HuH-7 (cell line): ENCODE measurements at regions not wholly inside any gene's neighbourhood (a gene's known extent, or its start where the extent isn't known, plus 50 kb on each side); places are given as distances from the start of the nearest gene placed in this dataset.

ENCODE experiments used
- DNase-seq: peaks from one replicate; pipeline ENCODE4 v3.0.0; 2011; ENCODE audit warnings: low spot score

DNA sequence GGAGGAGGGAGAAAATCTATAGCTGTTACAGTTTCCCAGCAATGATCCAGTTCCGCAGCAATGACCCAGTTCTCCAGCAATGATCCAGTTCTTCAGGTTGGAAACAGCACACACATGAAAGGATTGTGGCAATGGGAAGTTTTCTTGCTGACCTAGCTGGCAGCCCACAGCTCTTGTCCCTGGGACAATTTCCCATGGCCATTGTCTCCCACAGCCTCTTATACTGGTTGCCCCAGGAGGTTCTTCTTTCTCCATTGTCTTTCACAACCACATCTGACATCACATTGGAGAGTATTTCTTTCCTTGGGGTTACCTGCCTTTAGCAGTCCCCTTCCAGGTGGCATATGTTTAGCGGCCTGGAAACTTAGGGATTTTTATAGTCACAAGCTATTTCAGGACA is 209.8 kb upstream of the PLEKHG7 start:
- DNase-seq, result no peak

DNA sequence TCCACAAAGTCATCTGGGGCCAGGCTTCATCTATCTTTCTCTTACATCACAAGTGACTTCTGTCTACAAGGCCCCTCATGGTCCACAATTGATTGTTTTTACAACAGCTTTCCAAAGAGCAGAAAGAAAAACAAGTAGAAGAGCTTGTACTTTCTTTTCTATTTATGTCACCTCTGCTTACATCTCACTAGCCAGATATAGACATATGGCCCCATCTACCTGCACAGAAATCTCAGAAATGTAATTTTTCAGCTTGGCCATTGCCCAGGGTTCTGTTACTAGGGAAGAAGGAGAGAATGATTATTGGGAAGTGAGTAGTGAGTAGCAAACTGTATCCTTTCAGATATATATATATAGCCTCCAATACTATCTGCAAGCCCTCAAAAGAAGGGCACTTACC is 210.5 kb upstream of the PLEKHG7 start:
- DNase-seq, result no peak

DNA sequence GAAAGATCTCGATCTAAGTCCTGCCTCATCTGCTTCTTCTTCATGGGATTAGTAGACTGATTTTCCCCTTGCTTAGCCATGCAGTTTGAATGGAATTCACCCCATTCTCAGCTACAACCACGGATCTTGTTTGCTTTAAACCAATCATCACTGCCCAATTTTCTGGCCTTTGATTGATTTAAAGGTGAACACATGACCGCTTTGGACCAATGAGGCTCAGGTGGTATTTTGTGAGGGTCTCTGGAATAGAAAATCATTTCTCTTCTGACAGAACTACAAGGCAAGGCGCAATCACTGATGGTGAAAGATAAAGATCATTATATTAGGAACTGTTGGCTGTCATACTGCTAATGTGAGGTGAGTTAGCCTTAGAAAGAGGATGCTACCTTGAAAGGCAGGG is 213.0 kb upstream of the PLEKHG7 start:
- no peak for DNase-seq

DNA sequence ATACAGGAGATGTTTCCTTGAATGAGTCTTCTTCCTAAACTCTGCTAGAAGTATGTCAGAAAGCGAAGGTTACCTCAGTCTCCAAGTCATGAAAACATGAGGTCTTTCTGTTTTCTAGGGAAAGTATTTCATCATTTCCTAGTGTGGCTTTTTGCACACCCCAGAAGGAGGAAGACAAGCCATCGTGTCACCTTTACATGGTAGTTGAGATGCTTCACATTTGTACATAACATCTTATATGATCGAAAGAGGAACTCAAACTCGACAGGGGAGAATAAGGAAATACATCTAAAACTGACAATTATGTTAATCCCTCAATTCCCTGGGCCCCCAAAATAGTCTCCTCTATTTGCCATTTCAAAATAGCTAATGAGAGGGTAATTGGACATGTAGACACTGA is 214.1 kb upstream of the PLEKHG7 start:
- DNase-seq, result no peak

DNA sequence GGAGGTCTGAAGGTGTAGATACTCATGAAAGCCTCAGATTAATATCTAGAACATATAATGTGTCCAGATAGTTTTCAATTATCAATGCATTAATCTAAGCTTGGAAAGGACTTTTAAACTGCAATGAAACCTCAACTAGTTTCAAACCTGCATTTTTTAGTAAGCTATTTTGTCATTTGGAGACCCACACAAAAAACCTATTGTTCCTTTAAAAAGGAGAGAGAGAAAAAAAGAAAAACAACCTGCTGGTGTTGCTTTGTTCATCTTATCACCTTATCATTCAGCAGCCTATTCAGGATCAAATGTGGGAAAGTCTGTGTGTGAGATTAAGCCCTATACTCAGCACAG is 215.7 kb upstream of the PLEKHG7 start:
- no peak for DNase-seq

DNA sequence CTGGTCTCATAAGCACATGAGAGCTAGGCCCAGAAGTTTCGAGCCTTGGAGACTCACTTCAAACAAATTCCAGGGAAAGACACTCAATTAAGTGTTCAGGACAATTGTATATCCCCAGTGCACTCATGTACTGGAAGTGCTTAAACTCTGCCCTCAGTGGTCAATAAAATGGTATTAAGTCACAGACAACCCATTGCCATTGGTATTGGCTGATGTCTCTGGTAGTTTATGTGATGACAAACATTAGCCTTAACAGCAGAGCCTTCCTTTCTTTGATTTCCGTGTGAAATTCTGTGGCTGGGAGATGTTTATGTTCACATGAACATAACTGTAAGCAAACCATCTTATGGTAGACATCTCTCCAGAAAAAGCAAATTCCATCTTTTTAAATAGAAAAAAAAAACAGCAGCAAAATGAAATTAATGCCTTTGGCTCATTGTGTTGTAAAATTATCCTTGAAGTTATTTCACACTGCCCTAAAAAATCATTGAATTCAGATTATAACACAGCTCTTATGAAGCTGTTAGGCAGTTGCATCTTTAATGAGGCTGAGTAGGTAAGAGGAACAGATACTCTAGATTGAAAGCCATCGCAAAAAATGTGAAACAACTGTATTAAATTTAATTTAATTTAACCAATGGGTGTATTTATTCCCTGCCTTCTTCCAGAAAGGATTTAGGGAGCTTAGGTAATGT is 216.2 kb upstream of the PLEKHG7 start:
- DNase-seq, result no peak

DNA sequence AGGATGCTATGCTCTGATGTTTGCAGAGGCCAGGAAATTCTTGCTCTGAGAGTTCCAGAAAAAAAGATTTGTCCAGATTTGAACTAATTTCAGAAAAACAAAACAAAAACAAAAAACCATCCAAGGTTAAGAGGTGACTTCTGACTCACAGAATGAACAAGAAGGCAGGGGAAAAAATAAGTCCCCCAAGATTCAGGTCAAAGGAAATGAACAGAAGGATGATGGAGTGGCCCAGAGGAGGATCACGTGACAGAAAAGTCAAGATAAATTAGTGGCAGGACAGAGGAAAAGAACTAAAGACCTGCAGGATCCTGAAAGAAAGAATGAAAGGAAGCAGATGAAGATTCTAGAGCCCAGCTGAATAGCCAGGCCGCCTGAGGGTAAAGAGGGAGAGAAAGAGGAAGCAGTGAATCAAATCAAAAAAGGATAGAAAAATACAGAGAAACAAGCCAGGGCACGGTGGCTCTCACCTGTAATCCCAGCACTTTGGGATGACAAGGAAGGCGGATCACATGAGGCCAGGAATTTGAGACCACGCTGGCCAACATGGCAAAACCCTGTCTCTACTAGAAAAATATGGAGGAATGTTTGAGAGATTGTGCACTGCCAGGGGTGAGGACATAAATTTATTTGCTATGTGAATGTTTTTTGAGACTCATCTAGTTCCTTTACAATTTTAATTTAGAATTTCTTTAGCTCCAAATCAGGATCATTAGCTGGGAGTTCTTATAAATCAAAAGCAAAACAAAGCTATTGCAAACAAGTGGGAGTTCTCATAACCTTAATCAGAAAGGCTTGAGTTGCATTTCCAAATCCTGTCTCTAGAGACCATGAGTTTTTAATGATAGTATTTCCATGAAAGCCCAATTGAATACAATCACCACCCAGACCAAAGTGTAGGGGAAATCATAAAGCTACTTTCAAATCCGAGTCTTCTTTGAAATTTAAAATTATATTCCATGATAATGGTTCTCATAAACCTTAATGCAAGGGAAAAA is 217.1 kb upstream of the PLEKHG7 start:
- no peak for DNase-seq

DNA sequence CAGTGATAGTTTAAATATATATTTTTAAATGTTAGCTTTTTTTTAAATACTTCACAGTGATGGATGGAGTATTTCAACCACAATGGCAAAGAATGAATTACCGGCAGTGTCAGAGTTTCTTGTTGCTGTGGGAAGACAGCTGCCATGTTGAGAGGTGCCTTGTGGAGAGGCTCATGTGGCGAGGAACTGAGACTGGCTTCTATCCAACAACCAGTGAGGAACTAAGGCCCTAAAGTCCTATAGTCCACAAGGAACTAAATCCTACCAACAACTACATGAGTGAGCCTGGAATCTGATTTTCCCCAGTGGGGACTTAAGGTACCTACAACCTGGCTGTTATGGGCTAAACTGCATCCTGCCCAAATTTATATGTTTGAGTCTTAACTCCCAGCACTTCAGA is 220.2 kb upstream of the PLEKHG7 start:
- no peak for DNase-seq

DNA sequence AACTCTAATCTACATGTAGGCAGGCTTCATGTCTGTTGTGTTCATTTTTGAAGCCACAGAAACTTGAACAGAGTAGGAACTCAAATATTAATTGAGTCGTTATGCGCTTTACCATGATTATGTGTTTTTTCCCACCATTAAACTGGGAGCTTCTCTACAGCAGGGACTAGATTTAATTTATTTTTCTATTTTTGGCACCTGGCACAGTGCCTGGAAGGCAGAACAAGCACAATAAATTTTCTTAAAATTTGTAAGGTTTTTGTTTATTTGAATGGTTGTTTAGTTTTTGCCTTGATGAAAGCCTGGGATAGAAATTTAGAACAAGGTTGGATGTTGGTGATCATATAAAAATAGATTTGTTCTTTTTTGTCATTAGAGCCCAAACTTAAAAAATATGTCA is 221.7 kb upstream of the PLEKHG7 start:
- no peak for DNase-seq

DNA sequence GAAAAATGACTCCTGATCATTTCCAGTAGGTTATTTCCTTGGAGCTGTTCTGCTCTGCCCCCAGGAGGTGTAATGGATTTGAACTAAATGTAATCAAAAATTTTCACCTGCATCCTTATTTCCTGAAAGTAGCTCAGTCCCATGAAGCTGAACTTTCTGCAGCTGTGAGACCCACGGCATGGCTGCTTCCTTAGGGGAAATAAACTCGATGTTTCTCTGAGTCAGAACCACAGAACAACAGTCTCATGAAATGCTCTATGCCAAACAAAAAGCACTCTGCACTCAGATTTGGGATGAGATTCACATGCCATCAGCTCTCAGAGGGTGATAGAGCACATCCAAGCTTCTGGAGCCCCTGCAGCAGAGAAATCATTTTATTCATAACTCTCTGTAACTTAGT is 224.1 kb upstream of the PLEKHG7 start:
- no peak for DNase-seq

DNA sequence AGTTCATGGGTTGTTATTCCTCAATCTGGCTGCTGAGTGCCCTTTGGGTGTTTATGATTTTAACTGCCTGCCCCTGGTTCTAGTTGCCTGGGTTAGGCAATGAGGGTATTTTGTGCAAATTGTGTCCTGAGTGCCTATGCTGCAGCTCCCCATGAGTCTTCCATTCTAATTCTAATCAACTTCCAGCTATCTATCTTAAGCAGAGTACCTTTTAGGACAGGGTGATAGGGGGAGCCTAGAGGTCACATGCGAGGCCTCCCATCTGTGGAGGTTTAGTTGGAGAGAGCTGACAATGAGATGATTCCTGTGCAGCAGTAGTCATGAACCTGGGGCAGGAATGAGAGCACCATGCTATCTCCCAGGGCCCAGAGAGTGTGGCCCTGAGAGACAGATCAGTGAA is 225.9 kb upstream of the PLEKHG7 start:
- no peak for DNase-seq

DNA sequence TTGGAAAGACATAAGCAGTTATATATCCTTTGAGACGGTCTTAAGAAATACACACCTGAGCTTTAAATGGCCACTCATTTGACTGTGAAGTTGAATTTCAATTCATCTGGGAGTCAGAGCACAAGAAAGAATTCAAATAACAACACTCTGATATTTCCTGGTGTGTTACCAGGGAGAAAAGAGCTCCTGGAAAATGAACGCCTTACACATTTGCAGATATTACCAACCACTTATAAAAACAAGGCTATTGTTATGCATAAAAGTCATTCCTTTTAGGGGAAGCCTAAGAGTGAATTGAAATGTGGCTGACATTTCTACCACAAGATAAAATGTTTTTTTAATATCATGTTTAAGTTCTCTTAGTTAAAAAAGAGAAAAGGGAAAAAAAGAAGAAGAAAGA is 229.2 kb upstream of the PLEKHG7 start:
- DNase-seq, result no peak

DNA sequence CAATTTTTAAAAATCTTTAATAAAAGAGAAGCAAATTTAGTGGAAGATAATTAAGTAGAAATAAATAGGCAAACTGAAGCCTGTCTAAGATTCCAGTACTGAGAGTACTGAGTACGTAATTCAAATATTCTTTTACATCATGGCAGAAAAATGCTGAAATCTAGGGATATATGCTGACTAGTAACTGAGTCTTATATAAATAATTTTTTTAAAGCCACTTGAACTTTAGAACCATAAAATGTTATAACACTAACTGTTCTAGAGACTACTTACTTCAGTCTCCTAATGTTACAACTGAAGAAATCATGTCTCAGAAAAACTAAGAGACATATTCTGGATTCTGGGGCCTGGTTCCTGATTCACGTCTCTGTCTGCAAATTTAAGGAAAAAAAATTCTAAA is 230.6 kb upstream of the PLEKHG7 start:
- no peak for DNase-seq

DNA sequence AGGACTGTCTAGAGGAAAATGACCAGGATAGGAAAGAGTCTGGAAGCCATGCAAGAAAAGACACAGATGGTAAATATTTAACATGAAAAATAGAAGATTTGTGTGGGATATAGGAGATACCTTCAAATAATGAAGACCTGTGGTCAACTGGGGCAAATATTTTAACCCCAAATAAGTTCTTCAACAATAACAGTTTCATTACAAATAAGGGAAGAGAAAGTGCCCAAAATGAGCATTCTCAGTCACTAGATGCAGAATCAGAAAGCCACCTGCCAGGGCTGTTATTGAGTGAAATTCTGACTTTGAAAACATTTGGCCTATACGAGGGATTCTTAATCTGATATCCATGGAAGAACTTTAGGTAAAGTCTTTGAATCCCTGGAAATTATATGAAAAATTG is 231.2 kb upstream of the PLEKHG7 start:
- no peak for DNase-seq

DNA sequence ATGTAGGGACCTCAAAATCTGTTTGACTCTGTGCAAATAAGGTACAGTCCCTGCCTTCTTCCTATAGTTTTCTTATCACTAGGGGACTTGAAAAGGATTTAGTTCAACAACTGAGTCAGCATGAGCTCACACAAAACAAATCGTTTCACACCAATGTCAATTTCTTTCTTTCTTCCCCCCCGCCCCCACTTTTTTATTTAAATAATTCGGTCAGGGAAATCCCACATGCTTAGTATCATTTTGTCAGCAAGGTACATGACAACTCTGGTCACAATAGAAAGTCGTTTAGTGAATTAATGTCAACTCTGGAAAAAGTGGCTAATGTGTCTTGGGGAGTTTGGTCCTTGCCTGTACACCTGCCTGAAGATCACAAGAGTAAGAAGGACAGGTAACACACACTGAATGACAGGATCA is 232.2 kb upstream of the PLEKHG7 start:
- DNase-seq, result no peak

DNA sequence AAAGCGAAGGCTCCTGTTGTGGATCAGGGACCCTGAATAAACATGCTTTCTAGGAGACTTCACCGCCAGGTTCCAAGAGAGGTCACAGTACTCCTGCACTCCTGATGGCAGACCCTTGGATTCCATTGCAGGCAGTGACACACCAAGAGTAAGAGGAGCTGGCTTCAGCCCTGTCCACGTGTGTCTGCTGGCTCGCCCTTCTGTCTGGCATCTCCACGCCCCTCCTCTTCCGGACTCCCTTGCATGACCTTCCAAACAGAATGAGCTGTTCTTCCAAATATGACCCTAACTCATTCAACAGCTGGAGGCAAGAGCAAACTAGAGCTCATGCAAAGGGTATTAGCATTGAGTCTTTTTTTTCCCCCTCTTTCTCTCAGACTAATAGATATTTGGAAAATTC is 233.0 kb upstream of the PLEKHG7 start:
- DNase-seq, result no peak

DNA sequence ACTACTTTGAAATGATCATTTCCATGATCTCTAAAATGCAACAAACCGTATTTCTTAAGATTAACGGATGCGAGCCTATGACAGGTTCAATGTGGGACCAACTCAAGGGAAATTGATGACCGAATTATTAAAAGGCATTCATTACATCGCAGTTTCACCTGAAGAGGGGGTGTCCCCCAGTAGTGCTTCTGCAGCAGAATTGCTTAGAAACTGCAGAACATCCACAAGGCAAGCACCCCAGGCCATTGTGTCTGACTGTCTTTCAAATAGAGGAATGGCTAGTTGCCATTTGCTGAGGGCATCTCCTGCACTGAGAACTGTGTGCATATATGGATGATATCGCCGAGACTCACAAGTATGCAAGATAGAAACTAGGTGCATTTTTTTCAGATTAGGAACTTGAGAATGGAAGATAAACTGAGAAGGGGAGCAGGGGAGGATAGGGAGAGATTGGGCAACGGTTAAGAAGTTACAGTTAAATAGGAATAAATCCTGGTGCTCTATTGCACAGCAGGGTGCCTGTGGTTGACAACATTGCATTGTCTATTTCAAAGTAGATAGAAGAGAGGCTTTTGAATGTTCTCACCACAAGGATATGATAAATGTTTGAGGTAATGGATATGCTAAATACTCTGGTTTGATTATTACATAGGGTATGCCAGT is 234.3 kb upstream of the PLEKHG7 start:
- no peak for DNase-seq

DNA sequence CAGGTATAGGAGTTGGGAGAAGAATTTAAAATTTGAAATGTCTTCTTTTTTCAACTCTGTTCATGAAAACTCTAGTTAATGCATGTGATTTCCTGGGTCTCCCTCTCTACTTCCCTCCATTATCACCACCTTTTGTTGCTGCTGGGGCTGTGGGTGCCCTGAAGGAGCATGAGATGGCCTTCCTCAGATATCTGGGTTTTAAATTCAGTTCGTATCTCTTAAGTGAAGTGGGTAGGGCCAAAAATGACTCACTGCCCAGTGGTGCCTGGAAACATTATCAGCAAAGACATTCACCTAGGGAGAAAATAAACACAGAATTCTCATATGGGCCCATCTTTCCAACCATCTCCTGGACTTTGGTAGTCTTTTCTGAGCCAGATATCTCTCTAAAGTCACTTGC is 234.9 kb upstream of the PLEKHG7 start:
- no peak for DNase-seq

DNA sequence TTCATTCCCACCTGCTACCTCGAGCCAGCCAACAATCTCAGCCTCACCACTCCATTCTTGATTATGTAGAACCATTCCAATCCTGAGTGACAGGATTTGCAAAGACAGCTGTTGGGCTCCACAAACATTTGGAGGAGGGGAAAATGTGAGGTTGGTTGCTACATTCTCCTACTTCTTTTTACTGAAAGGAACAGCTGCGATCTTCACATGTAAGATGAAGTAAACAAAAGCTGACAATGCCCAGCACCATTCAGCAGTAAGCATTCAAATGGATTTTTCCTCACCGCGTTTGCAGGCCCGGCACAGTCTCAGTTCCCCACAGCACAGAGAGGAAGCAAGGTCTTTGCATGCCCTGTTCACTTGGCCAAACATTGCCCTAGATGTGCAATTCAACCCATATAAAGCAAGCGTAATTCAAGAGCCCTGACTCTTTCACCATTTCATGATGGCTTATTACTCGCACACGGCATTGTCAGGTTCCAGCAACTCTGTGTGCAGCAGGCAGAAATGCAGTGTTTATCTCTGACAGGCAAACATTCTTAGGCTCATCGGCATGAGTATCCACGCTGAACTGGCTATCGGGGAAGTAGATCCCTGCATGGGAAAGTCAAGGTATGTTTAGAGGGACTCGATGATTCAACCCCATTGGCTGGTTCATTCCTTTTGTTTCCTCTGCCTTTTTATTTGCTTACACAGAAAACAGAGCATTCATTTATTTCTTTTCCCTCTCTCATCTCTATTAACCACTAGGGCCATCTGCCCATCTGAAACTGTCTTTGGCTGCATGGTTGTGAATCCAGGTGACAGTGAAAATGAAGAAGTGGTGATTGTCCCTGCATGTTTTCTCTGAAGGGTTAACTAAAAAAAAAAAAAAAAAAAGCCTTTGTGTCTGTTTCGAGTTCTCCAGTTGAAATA is 236.1 kb upstream of the PLEKHG7 start:
- DNase-seq, result no peak

DNA sequence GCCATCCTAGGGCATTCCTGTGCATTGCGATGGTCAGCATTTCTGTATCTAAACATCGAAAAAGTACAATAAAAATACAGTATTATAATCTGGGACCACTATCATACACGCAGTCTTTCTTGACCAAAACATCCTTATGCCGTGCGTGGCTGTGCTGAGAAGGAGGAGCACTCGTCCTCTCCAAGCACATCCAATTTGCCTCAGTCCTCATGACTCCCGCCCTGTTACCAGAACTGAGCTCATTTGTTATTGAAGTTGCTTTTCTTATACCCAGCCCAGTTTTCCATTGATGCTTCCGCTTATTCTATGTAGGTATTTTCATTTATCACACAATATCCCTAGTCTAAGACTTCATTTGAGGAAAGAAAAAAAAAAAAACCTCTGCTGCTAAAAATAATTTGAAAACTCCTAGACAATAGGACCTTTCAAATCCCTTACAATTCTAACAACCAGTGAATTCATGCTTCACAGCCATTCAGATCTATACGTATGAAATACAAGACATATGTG is 236.9 kb upstream of the PLEKHG7 start:
- DNase-seq, result no peak

DNA sequence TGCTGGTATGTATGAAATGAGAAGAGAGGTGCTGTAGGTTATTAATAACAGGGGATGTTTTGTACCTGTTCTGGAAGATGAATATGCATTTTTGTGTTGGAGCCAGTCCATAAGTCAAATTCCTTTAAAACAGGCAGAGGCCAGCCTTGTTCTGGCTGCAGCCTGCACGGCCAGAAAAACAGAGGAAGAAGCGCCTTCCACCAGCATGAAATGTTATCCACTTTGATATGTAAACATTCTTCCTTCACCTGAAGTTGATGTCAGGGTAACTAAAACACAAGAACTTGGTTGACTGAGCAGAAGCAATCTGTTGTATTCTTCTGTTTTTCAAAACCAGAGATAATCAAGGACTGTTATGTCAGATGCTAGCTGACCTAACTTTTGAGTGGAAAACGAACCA is 237.9 kb upstream of the PLEKHG7 start:
- no peak for DNase-seq

DNA sequence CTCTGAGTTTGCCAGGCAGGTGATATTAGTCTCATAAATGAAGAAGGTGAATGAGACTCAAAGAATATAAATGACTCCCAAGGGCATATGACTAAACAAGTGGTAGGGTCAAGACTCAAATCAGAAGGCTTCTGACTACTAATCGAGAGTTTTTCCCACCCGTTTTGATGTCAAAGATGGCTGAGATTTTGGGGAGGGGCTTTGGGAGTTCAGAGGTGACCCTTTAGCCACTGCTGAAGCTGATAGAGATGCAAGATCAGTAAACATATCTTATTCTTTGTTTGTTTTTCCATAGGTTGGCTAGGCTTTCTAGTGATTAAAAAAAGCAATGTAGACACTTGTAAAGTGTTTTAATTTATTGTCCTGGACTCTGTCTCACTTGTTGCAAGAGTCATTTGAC is 239.6 kb upstream of the PLEKHG7 start:
- DNase-seq, result no peak
